ENCODE measurements at regions not wholly inside any gene's neighbourhood (a gene's known extent, or its start where the extent isn't known, plus 50 kb on each side); places are given as distances from the start of the nearest gene placed in this dataset.

- DNase-seq, result no peak
- H3K4me3 ChIP-seq (ENCODE audit: insufficient read depth, low read depth, low read length), result no peak overlapping the region
- H3K27me3 ChIP-seq (ENCODE audit: control insufficient read depth, insufficient read depth, low read length), result no peaks in the 10 kb centered on the region
- no peaks in the 10 kb centered on the region for H3K36me3 ChIP-seq (replicated peaks; ENCODE audit: control insufficient read depth, insufficient read depth, low read length)
Observed at GRCh38 chr4:148514041-148514440, 71.8 kb upstream of the NR3C2 start.

DNA sequence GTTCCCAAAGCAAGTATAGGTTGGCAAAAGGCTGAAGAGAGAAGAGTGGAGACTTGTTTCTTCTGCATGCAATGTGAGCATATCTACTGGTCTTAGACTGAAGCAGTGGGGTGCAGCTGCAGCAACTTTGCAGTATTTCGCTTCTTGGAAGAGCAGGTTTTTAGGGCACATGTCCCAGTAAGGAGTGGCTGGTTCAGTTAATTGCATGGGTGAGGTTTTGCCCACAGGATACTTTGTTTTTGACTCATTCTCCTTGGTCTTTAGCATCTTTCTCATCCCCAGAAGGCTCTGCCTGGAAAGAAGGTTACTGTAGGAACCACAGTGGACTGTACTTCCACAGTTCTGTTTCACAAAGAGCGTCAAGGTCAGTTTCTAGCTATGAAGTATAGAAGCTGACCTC, 68.0 kb upstream of the NR3C2 start:
- Histone ChIP-seq H3K4me3 (ENCODE audit: insufficient read depth, low read depth, low read length) (no peak overlapping the region), H3K36me3 (replicated peaks; ENCODE audit: control insufficient read depth, insufficient read depth, low read length) (no peaks in the 10 kb centered on the region), H3K27me3 (ENCODE audit: control insufficient read depth, insufficient read depth, low read length) (no peaks in the 10 kb centered on the region)
- DNase-seq, result no peak

- H3K36me3 ChIP-seq (replicated peaks; ENCODE audit: control insufficient read depth, insufficient read depth, low read length), result no peaks in the 10 kb centered on the region
- H3K4me3 ChIP-seq (ENCODE audit: insufficient read depth, low read depth, low read length), result no peak overlapping the region
- no peaks in the 10 kb centered on the region for H3K27me3 ChIP-seq (ENCODE audit: control insufficient read depth, insufficient read depth, low read length)
- DNase-seq, result no peak
Observed at GRCh38 chr4:148503681-148504080, 61.5 kb upstream of the NR3C2 start.

DNA sequence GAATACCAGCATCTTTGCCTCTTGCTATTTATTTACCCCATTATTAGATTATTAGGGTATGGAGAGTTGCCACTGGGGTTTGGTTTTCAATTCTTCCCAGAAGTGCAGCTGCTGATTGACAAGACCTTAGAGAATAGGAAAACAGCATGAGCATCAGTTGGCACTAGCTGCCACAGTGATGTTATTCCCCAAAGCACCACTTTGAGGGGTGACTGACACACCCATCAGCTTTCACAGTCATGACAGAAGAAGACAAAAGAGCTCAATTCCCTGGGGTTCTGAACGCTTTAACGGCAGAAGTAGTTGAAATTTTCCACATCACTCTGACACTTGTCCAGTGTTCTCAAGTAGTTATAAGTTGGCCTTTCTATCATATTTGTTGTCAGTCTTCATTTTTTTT, 55.0 kb upstream of the NR3C2 start:
- H3K36me3 ChIP-seq (replicated peaks; ENCODE audit: control insufficient read depth, insufficient read depth, low read length), result no peaks in the 10 kb centered on the region
- H3K27me3 ChIP-seq (ENCODE audit: control insufficient read depth, insufficient read depth, low read length), result no peaks in the 10 kb centered on the region
- no peak for DNase-seq
- no peak overlapping the region for H3K4me3 ChIP-seq (ENCODE audit: insufficient read depth, low read depth, low read length)

GRCh38 chr4:148495463-148495862, 53.2 kb upstream of the NR3C2 start:
- DNase-seq, result no peak
- Histone ChIP-seq H3K27me3 (ENCODE audit: control insufficient read depth, insufficient read depth, low read length) (no peaks in the 10 kb centered on the region), H3K4me3 (ENCODE audit: insufficient read depth, low read depth, low read length) (no peak overlapping the region), H3K36me3 (replicated peaks; ENCODE audit: control insufficient read depth, insufficient read depth, low read length) (no peaks in the 10 kb centered on the region)
